Ishikawa (cell line): ENCODE measurements at regions not wholly inside any gene's neighbourhood (a gene's known extent, or its start where the extent isn't known, plus 50 kb on each side); places are given as distances from the start of the nearest gene placed in this dataset.

ENCODE experiments used
- CEBPB ChIP-seq: IDR thresholded peaks from 2 replicates; pipeline ENCODE4 v1.6.1; 2012
- CREB1 ChIP-seq: IDR thresholded peaks from 2 replicates; pipeline ENCODE4 v1.6.1; 2012; ENCODE audit warnings: low read depth
- EGR1 ChIP-seq: IDR thresholded peaks from 2 replicates; pipeline ENCODE4 v1.6.1; 2012
- EP300 ChIP-seq: IDR thresholded peaks from 2 replicates; pipeline ENCODE4 v1.6.1; 2012; ENCODE audit warnings: borderline replicate concordance
- FOXM1 ChIP-seq: IDR thresholded peaks from 2 replicates; pipeline ENCODE4 v1.6.1; 2012; ENCODE audit warnings: low read depth, borderline replicate concordance
- MAX ChIP-seq: IDR thresholded peaks from 2 replicates; pipeline ENCODE4 v1.6.1; 2012
- NFIC ChIP-seq: IDR thresholded peaks from 2 replicates; pipeline ENCODE4 v1.6.1; 2012
- RAD21 ChIP-seq: IDR thresholded peaks from 2 replicates; pipeline ENCODE4 v1.6.1; 2012; ENCODE audit warnings: low read depth
- TAF1 ChIP-seq: IDR thresholded peaks from 2 replicates; pipeline ENCODE4 v1.6.1; 2012; ENCODE audit warnings: low read depth, mild to moderate bottlenecking
- TCF12 ChIP-seq: IDR thresholded peaks from 2 replicates; pipeline ENCODE4 v1.6.1; 2012; ENCODE audit warnings: low read depth
- TEAD4 ChIP-seq: IDR thresholded peaks from 2 replicates; pipeline ENCODE4 v1.6.1; 2012
- USF1 ChIP-seq: IDR thresholded peaks from 2 replicates; pipeline ENCODE4 v1.6.1; 2012
- YY1 ChIP-seq: IDR thresholded peaks from 2 replicates; pipeline ENCODE4 v1.6.1; 2012; ENCODE audit warnings: low read depth
- ZBTB7A ChIP-seq: IDR thresholded peaks from 2 replicates; pipeline ENCODE4 v1.6.1; 2012; ENCODE audit warnings: low read depth
- TF ChIP-seq, protein P1 (sequence below): IDR thresholded peaks from 2 replicates; pipeline ENCODE4 v1.6.1; 2012; ENCODE audit warnings: low read depth, mild to moderate bottlenecking

DNA sequence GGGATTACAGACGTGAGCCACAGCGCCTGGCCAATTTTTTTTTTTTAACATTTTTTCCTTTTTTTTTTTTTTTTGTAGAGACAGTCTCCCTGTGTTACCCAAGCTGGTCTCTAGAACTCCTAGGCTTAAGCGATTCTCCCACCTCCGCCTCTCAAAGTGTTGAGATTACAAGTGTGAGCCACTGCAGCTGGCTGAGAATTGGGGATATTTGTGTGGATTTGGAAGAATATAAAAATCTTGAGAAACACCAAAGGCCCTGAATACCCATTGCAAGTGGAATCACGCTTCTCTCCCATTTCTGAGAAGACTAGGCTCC is 79.9 kb upstream of the ABCC4 start:
- TF ChIP-seq TAF1: no peak
- no peak for TF ChIP-seq ZBTB7A
- no peak for TF ChIP-seq CEBPB
- TF ChIP-seq TEAD4: no peak
- no peak for TF ChIP-seq CREB1
- TF ChIP-seq MAX: no peak
- TF ChIP-seq FOXM1: no peak

DNA sequence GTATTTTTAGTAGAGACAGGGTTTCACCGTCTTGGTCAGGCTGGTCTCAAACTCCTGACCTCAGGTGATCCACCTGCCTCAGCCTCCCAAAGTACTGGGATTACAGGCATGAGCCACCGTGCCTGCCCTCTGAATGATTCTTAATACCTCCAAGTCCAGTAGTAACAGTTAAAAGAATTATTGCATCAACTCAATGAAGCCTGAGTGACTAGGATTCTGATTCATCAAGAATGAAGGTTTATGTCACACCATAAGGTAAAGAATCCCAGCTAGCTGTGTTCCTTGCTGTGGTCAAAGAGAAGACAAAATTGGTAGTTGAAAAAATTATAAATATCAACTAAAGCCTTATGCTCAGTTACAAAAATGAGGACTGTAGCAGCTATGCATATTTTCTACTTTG is 81.2 kb upstream of the ABCC4 start:
- TF ChIP-seq FOXM1 (no peak), YY1 (no peak), CEBPB (no peak), USF1 (no peak)
- TF ChIP-seq, protein P1, sequence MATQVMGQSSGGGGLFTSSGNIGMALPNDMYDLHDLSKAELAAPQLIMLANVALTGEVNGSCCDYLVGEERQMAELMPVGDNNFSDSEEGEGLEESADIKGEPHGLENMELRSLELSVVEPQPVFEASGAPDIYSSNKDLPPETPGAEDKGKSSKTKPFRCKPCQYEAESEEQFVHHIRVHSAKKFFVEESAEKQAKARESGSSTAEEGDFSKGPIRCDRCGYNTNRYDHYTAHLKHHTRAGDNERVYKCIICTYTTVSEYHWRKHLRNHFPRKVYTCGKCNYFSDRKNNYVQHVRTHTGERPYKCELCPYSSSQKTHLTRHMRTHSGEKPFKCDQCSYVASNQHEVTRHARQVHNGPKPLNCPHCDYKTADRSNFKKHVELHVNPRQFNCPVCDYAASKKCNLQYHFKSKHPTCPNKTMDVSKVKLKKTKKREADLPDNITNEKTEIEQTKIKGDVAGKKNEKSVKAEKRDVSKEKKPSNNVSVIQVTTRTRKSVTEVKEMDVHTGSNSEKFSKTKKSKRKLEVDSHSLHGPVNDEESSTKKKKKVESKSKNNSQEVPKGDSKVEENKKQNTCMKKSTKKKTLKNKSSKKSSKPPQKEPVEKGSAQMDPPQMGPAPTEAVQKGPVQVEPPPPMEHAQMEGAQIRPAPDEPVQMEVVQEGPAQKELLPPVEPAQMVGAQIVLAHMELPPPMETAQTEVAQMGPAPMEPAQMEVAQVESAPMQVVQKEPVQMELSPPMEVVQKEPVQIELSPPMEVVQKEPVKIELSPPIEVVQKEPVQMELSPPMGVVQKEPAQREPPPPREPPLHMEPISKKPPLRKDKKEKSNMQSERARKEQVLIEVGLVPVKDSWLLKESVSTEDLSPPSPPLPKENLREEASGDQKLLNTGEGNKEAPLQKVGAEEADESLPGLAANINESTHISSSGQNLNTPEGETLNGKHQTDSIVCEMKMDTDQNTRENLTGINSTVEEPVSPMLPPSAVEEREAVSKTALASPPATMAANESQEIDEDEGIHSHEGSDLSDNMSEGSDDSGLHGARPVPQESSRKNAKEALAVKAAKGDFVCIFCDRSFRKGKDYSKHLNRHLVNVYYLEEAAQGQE: no peak

GRCh38 chr13:95382916-95383315 is 81.7 kb upstream of the ABCC4 start:
- TF ChIP-seq TAF1: no peak
- no peak for TF ChIP-seq CEBPB
- TF ChIP-seq FOXM1: no peak
- TF ChIP-seq RAD21: no peak
- TF ChIP-seq, protein P1: no peak
- no peak for TF ChIP-seq MAX
- TF ChIP-seq USF1: no peak
- no peak for TF ChIP-seq NFIC
- TF ChIP-seq TEAD4: no peak
- no peak for TF ChIP-seq CREB1
- TF ChIP-seq EGR1: no peak
- TF ChIP-seq ZBTB7A: no peak
- no peak for TF ChIP-seq YY1
- TF ChIP-seq EP300: no peak
- TF ChIP-seq TCF12: no peak

GRCh38 chr13:95385373-95385772 is 84.1 kb upstream of the ABCC4 start:
- TF ChIP-seq FOXM1 (no peak), RAD21 (no peak), TEAD4 (no peak), CREB1 (no peak), USF1 (no peak), CEBPB (no peak), TAF1 (no peak)

DNA sequence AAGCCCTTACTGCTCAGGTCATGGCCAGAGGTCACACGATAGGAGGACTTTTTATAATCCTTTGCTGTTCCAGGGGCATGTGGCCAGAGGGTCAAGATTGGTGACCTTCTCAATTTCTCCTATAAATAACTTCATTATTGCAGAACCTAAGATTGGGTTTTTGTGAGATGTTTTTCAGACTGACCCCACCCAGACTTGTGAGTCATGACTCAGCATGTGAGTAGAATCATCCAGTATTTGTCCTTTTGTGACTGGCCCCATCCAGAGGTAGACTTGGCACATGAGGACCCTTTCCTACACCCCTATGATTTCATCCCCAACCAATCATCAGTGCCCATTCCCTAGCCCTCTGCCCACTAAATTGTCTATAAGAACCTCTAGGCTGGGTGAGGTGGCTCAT is 84.5 kb upstream of the ABCC4 start:
- TF ChIP-seq USF1 (no peak), NFIC (no peak), YY1 (no peak), RAD21 (no peak), TAF1 (no peak), CREB1 (no peak), EP300 (no peak), EGR1 (no peak), TCF12 (no peak), MAX (no peak), CEBPB (no peak), ZBTB7A (no peak), TEAD4 (no peak), FOXM1 (no peak)
- TF ChIP-seq, protein P1: no peak
